ENCODE measurements at regions not wholly inside any gene's neighbourhood (a gene's known extent, or its start where the extent isn't known, plus 50 kb on each side); places are given as distances from the start of the nearest gene placed in this dataset.

- TF ChIP-seq BRCA1 (IDR thresholded peaks at IDR 0.05; ENCODE audit: low read depth, low read length): no peak
- TF ChIP-seq MAX (IDR thresholded peaks at IDR 0.05): no peak
- TF ChIP-seq CHD2 (IDR thresholded peaks at IDR 0.05; ENCODE audit: low read length): no peak
- TF ChIP-seq CTCF (IDR thresholded peaks at IDR 0.05; ENCODE audit: control extremely low read depth in 1 of 3, insufficient read depth in 1 of 3, low read depth in 1 of 3, low read length in 3 of 3): no peak
- TF ChIP-seq RFX5 (IDR thresholded peaks at IDR 0.05; ENCODE audit: borderline replicate concordance, low read depth, low read length): no peak
- no peak for TF ChIP-seq SP1 (IDR thresholded peaks at IDR 0.05; ENCODE audit: low read depth, low read length)
- no peak for TF ChIP-seq POLR2A (IDR thresholded peaks at IDR 0.05; ENCODE audit: control extremely low read depth in 1 of 2, low read depth in 2 of 2, low read length in 2 of 2)
- TF ChIP-seq YY1 (IDR thresholded peaks at IDR 0.05; ENCODE audit: low read depth, low read length): no peak
- TF ChIP-seq JUN (IDR thresholded peaks at IDR 0.05; ENCODE audit: low read depth, low read length): no peak
- no peak for TF ChIP-seq POLR2AphosphoS5 (IDR thresholded peaks at IDR 0.05; ENCODE audit: low read depth, low read length)
- TF ChIP-seq PHF8 (conservative IDR thresholded peaks at IDR 0.05; ENCODE audit: low read depth, low read length): no peak
- TF ChIP-seq TAF7 (optimal IDR thresholded peaks at IDR 0.05; ENCODE audit: borderline replicate concordance, low read depth, low read length): no peak
- no peak for TF ChIP-seq ATF3 (IDR thresholded peaks at IDR 0.05; ENCODE audit: insufficient read depth, low read depth, low read length)
- TF ChIP-seq CEBPB (IDR thresholded peaks at IDR 0.05; ENCODE audit: low read depth, low read length): no peak
Measured at GRCh38 chr15:88400591-88401250, 66.5 kb downstream of the MRPL46 start.
